HG03565 (cell line): ENCODE measurements at regions not wholly inside any gene's neighbourhood (a gene's known extent, or its start where the extent isn't known, plus 50 kb on each side); places are given as distances from the start of the nearest gene placed in this dataset.

Experiments used
- ATAC-seq: cut with Tn5 transposase; IDR thresholded peaks from one replicate; pipeline ENCODE4 v1.9.1; 2021; ENCODE audit warnings: mild to moderate bottlenecking, moderate library complexity; ENCODE audit not compliant: unreplicated experiment

- ATAC-seq = no peak
Measured at GRCh38 chr10:125226005-125226404, 65.6 kb upstream of the CTBP2 start.

GRCh38 chr10:125225051-125225450 is 64.7 kb upstream of the CTBP2 start:
- no peak for ATAC-seq

GRCh38 chr10:125222515-125223308 is 62.3 kb upstream of the CTBP2 start:
- no peak for ATAC-seq

- ATAC-seq = no peak
Measured at GRCh38 chr10:125221716-125222115, 61.4 kb upstream of the CTBP2 start.

GRCh38 chr10:125219776-125220175 is 59.4 kb upstream of the CTBP2 start:
- no peak for ATAC-seq

GRCh38 chr10:125218967-125219366 is 58.6 kb upstream of the CTBP2 start:
- no peak for ATAC-seq

- ATAC-seq = no peak
Measured at GRCh38 chr10:125217990-125218675, 57.8 kb upstream of the CTBP2 start.

GRCh38 chr10:125216861-125217260 is 56.5 kb upstream of the CTBP2 start:
- no peak for ATAC-seq

- ATAC-seq = no peak
Measured at GRCh38 chr10:125216309-125216708, 55.9 kb upstream of the CTBP2 start.

GRCh38 chr10:125214283-125214570 is 53.9 kb upstream of the CTBP2 start:
- no peak for ATAC-seq

GRCh38 chr10:125213541-125214282 is 53.3 kb upstream of the CTBP2 start:
- ATAC-seq = no peak

- no peak for ATAC-seq
Measured at GRCh38 chr10:125212150-125212809, 51.9 kb upstream of the CTBP2 start.
